Hepatocyte (in vitro differentiated cells): ENCODE measurements at regions not wholly inside any gene's neighbourhood (a gene's known extent, or its start where the extent isn't known, plus 50 kb on each side); places are given as distances from the start of the nearest gene placed in this dataset.
"Not testable (repeated sequence)": the region's sequence is repeated elsewhere in the genome, so short reads cannot be mapped to it uniquely, and the experiment has no call there.

Experiments used
- CTCF ChIP-seq: fragments of 200-600 bp; sonication (generic); IDR thresholded peaks from 2 replicates; pipeline ENCODE4 v1.5.1; 2016; ENCODE audit warnings: antibody characterized with exemption, mild to moderate bottlenecking; ENCODE audit not compliant: poor library complexity
- EZH2phosphoT487 ChIP-seq: fragments of 200-600 bp; sonication (generic); IDR thresholded peaks from one replicate; pipeline ENCODE4 v1.6.1; 2018; ENCODE audit warnings: antibody characterized with exemption, mild to moderate bottlenecking, low read depth, moderate library complexity; ENCODE audit not compliant: unreplicated experiment, severe bottlenecking

- TF ChIP-seq EZH2phosphoT487, CTCF: not testable (repeated sequence)
Observed at GRCh38 chr15:98097986-98098385, 137.5 kb downstream of the ARRDC4 start.
